GM12801 (cell line): ENCODE measurements at regions not wholly inside any gene's neighbourhood (a gene's known extent, or its start where the extent isn't known, plus 50 kb on each side); places are given as distances from the start of the nearest gene placed in this dataset.

Experiments
- TF ChIP-seq, protein P1 (sequence below): IDR thresholded peaks from one replicate; pipeline ENCODE4 v1.5.1; 2011; ENCODE audit warnings: control low read depth; ENCODE audit not compliant: insufficient read length; ENCODE audit errors: extremely low read depth

DNA sequence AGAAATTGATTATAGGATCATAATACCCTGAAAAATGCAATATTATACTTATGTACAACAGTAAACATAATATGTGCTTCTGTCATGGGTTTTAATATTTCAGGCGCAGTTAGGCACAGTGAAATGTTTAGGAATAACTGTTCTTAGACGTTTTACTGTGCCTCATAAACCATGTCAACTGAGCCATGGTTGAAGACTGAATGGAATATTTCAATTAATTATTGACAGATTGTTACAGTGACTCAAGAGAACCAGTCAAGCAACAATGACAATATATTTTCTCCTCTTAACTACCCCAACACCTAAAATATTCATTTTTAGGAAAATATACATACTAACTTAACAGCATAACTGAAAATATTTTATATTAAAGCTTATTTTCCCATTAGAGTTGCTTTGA, 852.7 kb upstream of the FRG1 start:
- TF ChIP-seq, protein P1, sequence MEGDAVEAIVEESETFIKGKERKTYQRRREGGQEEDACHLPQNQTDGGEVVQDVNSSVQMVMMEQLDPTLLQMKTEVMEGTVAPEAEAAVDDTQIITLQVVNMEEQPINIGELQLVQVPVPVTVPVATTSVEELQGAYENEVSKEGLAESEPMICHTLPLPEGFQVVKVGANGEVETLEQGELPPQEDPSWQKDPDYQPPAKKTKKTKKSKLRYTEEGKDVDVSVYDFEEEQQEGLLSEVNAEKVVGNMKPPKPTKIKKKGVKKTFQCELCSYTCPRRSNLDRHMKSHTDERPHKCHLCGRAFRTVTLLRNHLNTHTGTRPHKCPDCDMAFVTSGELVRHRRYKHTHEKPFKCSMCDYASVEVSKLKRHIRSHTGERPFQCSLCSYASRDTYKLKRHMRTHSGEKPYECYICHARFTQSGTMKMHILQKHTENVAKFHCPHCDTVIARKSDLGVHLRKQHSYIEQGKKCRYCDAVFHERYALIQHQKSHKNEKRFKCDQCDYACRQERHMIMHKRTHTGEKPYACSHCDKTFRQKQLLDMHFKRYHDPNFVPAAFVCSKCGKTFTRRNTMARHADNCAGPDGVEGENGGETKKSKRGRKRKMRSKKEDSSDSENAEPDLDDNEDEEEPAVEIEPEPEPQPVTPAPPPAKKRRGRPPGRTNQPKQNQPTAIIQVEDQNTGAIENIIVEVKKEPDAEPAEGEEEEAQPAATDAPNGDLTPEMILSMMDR, result no peak

DNA sequence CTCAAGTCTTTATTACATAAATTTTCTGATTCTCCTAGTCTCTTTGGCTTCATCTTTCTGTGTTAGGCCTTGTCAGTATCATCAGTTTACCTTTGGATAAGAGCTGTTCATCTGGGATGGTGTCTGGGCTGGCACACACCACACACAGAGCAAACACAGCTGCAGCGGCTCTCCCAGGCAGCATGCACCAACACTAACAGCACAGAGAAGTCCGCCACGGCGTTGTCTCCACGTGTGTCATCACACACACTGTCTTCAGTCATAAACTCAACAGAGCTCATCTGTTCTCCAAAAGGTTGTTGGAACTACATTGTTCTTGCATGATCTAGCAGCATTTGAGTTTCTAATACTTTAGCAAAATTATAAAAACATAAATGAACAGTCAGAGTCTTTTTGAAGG, 851.9 kb upstream of the FRG1 start:
- TF ChIP-seq, protein P1, result no peak

DNA sequence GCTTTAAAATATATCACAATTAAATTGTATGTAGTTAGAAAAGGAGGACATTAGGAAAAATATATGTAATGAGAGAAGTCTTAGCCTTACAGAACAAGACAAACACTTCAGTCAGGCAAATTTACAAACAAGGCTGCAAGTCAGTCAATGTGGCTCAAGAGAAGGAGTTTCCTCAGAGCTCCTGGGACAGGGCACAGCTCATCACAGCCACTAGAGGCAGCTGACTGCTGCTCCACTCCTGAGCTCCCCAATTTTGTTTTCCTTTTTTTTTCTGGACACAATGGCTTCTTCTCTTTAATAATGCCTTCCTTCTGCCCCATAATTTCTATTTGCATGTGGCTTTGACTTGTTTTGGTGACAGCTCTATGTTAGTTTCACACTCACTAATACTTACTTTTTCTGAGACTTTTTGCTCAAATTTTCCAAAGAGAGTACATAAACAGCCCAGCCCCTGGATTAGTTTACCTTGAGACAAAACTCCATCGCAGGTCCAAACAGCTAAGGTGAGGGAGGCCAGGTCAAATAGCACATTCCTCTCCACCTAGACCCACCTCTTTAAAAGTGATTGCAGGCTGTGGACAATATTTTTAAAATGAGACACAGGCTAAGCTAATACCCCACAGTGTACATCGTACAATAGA, 850.4 kb upstream of the FRG1 start:
- TF ChIP-seq, protein P1, result no peak

DNA sequence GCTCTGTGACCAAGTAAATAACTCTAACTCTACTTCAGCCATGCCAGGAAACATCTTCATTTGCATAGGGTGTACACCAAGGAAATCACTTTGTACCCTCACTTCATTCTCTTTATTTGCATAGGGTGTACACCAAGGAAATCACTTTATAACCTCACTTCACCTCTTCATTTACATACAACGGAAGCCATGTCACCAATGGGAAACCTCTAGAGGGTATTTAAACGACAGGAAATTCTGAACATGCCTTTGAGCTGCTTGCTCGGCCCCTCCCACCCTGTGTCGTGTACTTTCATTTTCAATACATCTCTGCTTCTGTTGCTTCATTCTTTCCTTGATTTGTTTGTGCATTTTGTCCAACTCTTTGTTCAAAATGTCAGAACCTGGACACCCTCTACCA, 848.1 kb upstream of the FRG1 start:
- TF ChIP-seq, protein P1, result no peak

DNA sequence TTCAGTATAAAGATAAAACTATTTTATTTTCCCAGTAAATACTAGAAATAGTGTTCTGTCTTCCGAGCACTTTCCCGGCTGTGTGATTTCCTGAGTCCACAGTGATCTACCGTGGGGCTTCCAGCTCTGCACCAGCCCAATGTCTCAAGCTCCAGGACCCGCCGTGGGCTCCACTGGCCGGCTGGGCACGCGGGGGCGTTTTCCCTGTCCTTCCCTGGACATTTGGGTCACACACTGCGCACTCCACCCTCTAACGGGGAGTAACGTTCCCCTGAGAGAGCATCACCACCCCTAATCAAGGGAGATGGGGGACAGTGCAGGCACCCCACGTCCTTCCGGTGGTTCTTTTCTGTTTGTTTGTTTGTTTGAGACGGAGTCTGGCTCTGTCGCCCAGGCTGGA, 844.6 kb upstream of the FRG1 start:
- TF ChIP-seq, protein P1, result no peak

DNA sequence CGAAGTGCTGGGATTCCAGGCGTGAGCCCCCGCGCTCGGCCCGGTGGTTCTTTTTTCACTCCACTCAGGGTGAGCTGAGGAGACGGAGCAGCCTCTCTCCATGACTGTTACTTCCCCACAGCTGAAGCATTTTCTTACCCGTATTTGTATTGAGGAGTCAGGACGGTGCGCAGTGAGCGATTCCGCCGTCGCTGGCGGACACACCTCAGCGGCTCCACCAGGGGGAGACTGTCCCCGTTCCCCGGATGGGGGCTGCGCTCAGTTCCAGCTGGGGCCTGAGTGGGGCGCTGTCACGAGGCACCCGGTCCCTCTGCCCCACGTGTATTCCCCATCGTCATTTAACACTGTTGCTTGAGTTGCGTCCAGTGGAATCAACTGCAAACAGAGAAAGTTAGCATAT, 844.0 kb upstream of the FRG1 start:
- TF ChIP-seq, protein P1, result no peak

DNA sequence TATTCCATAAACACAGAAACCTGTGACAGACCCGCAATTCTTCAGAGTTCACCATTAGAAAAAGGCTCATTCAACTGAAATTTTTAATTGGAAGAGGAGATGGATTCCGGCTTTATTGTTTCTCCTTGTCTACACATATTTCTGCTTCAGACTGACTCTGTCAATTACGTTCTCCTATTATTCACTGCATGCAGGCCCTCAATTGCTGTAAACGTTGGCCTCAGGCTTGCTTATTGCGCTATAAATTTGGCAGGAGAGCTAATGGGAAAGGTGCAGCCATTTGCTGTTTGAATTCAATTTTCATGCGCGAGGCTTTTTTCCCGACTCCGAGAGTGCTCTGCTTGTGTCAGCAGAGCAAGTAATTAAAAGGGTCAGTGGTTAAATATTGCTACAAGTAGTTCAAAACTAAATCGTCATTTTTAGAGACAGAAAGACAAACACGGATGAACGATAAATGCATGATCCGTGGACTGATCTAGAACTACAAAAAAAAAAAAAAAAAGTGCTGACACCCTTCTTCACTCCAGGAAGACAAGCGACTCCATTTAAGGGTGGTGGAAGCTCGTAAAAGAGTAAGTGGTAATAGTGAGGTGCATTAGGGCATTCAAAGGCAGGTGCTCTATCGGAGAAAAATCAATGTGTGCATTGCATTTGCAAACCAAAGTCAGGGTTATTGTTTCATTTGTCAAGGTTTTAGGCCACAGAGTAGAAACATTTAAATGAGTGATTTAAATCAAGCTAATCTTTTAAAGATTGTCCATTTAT, 841.6 kb upstream of the FRG1 start:
- TF ChIP-seq, protein P1, result no peak
